Superior temporal gyrus (tissue), 1 donor: ENCODE measurements at regions not wholly inside any gene's neighbourhood (a gene's known extent, or its start where the extent isn't known, plus 50 kb on each side); places are given as distances from the start of the nearest gene placed in this dataset.

Experiments
- DNase-seq: peaks from one replicate; pipeline ENCODE4 v3.0.0-alpha.2; 2016; ENCODE audit errors: extremely low spot score

DNA sequence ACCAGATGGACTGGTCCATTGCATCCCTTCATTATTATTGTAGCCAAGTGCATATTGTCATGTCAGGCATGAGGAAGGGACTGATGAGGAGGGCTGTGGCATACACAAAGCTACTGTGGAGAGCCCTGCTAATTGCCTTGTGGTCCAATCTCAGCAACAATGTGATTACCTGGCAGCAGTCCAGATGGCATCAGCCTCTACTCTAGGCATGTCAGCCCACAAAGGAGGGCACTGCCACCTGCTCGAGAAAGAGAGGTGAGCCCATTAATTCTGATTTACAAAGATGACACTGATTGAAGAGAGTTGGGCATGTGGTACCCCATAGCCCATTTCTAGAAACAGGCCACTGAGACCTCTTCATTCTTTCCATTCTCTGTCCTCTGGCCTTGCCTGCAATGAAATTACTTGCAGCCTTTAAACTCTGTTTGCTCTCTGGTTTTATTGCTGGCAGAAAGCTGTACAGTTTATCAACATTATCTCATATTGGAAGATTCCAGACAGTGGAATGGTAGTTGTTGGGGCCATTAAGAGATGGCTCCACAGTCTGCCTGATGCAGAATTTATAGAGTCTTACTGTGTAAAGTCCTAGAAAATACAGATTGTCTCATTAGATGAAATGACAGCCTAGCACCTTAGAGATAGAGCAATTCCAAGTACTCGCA is 307.7 kb downstream of the ARPP21 start:
- DNase-seq = no peak

DNA sequence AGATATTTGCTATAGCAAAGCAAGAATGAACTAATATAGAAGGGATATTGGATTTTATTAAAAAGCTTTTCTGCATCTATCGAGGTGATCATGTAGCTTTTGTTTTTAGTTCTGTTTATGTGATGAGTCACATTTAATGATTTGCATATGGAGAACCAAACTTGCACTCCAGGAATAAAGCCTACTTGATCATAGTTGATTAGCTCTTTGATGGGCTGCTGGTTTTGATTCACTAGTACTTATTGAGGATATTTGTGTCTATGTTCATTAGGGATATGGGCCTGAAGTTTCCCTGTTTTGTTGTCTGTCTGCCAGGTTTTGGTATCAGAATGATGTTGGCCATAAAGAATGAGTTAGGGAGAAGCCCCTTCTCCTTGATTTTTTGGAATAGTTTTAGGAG is 310.7 kb downstream of the ARPP21 start:
- no peak for DNase-seq

DNA sequence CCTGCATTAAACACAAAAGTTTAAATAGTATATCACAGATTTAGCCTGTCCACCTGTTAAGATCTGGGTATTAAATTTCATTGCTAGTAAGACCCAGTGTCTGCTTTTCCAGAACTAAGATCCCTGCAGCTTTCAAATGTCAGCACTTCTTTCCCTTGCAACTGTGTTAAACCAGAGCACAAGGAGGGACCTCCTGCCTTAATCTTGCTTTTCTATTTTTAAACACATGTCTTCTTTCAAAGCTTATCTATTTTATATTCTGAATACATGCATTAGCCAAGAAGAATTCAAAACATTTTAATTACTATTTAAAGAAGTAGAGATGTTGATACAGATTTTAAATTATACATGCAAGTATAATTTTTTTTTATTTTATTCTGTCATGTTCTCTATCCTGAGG is 315.1 kb downstream of the ARPP21 start:
- no peak for DNase-seq

DNA sequence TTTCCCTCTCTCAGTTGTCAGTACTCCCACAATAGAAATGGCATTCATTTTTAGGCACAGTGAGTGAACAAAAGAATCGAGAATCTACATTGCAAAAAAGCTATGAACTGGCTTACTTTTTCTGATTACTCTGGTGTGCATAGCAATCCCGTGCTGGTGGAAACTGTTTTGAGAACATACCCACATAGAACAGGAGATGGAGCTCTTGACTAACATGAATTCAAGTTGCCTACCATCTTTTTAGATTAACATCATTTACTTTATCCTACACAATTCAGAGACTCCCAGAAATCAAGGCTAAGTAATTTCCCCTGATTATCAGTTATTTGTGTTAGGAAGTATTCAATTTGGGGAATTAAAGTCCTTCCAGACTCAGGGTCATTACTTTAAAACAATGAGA is 326.6 kb downstream of the ARPP21 start:
- peak; percentile 79 for DNase-seq

DNA sequence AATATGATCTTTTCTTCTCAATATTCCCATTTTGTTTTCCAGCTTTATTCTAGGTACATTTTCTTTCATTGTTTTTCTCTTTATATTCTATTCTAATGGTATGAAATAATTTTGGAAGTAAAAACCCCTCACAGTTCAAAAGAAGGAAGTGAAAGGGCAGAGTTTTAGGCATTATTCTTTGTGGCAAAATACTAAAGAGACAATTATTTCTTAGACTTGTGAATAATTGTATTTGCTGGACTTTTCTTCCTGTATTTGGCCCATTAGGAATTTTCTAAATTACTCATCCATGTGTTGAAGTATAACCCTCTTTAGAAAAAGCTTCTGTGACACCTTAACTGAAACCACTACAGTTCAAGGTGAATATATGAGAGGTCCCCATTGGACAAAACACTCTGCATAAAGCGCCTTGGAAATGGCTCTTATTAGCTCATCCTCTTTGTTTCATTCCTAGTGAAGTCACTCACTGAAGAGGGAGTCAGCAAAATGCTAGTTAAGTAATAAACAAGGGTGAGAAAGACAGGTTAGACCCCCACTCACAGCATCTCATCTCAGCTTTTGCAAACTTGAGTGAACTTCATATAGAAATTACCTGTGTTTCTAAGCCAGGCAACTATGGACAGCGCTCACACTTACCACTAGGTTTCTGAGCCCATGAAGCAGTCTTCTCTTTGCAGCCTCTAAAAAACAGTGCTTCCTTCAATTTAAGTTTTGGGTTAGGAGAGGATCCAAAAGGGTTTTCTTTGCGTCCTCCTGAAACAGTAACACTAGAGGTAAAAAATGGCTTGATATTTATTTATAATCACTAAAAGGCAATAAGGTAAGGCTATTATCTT is 327.5 kb downstream of the ARPP21 start:
- no peak for DNase-seq

DNA sequence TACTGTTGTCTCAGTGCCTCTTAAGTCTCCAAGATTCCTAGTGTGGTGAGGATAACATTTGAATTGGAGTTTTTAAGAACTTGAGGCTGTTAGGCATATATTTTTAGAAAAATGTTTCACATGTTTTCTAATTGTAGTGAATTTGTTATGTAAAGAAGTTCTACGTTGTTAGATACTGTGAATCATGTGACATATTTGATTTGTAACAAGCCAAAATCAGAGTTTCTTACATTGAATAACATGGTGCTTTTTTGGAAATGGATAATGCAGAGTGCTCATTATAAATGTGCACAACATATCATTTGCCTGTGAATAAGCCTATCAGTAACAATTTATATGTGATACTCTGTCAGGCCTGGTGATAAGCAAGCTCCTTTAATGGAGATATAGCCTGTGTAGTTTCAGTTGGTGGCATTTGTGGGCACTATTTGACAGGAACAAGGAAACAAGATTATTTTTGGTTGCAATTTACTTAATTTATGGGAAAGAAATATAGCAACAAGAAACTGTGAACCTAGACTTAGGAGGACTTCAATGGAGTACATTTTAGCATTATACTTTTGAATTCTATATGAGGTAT is 328.8 kb downstream of the ARPP21 start:
- no peak for DNase-seq

DNA sequence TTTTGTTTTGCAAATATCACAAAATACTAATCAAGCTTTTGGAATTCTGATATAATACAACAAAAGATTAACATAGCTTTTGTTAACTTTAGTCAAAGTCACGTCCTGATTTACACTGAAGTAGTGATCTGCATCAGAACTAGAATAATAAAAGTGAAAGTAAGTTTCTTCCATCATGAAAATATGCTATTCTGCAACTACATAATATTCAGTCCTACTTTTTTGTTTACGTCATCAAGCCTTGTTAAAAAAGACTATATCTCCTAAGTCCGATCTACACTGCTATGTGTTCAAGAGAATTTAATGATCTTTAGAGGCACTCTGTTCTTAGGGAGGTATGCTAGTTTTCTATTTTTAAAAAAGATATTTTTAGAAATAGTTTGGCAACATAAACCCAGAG is 330.1 kb downstream of the ARPP21 start:
- DNase-seq = no peak

DNA sequence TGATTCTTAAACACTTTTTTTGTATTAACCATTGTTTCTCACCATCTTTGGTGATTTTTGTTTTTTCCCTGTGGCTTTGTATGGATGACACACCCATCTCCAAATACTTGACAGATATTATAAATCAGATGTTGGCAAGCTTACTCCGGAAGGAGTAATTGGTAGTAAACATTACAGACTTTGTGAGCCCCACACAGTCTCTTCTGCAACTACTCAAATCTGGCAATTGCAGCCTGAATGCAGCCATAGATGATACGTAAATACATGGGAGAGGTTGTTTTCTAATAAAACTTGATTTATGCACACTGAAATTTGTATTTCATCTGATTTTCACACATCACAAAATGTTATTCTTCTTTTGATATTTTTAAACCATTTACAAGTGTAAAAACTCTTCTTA is 331.5 kb downstream of the ARPP21 start:
- DNase-seq = no peak

DNA sequence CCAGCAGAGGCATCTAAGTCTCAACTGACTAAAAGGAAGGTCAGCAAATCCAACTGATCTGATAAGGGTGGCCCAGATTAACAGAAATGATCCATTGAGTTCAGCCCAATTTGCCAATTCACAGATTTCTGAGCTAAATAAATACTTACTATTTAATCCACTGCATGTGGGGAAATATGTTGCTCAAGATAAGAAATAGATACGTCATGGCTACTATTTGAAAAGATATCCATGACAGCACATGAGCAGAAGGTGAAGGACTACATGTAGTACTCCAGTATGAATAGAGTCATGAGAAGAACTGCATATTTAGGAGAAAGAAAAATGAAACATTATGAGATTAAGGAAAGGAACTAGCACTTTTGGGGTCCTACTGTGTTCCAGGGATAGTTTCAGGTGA is 332.4 kb downstream of the ARPP21 start:
- DNase-seq = no peak

DNA sequence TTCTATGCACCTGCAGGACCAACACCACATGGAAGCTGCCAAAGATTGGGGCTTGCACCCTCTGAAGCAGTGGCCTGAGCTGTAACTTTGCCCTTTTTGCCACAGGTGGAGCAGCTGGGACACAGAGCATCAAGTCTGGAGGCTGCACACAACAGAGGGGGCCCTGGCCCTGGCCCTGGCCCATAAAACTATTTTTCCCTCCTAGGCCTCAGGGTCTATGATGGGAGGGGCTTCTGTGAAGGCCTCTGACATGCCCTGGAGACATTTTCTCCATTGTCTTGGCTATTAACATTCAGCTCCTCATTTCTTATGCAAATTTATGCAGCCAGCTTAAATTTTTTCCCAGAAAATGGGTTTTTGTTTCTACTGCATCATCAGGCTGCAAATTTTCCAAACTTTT is 335.5 kb downstream of the ARPP21 start:
- no peak for DNase-seq

DNA sequence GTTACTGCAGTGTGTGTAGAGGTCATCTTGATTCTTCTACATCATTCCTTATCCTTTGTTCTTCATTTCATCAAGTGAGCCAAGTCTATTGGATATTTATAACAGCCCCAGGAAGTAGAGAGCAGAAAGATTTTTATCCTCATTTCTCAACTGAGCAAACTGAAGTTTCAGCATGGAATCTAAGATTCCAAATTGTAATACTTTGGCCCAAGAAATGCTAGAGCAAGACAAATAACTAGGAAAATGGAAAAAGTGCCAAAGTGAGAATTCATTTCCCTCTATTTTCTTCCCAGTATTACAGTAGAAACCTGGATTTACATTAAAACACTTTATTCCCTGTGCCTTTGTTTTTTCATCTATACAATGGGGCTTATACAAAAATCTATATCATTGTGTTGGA is 346.8 kb downstream of the ARPP21 start:
- DNase-seq = no peak

DNA sequence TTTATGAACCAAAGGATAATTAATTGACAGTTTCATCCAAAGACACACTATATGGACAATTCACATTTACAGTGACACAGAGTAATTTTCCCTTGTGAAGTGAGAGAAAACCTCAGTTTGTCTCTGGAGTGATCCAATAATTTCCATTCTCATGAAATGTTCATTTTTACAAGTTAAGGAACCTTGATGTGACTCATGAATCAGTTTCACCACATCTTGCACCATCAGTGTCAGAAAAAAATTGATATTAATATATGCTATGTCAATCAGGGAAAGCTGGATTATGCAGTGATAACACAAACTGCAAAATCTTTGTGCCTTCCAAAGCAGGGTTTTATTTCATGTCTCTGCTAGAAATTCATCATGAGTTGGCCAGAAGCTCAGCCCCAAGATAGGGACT is 348.1 kb downstream of the ARPP21 start:
- DNase-seq = no peak

DNA sequence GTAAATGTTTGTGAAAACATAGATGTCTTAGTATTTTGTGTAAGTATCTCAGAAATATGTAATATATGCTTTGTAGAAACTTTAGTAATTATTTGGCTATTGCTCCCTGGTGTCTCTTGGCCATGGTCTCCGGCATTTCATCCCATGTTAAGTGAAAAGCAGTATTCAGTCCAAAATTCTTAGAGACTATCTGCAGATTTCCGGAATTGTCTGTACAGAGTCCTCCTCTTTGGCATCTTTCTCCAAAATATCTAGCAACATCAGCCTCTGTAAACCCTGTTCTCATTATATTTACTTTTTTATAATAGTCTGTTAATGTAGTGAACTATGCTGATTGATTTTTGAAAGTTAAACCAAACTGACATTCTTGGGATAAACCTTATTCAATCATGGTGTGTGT is 352.7 kb downstream of the ARPP21 start:
- DNase-seq = no peak

DNA sequence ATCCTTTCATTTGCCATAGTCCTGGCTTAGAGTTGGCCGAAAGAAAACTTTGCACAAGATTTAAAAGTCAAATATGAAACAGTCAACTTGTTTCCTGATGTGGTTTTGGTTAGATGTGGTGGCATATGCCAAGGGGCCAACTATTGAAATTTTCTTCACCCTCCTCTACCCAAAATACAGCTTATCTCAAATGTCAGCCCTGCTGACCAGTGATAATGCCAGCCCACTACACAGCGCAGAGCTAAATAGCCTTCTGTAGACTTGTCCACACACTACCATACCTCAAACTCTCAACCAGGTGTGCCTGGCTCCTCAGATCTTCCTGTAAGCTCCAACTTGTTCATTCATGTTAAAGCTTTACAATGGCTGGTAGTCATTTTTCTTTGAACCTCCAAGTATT is 368.5 kb upstream of the STAC start:
- no peak for DNase-seq

DNA sequence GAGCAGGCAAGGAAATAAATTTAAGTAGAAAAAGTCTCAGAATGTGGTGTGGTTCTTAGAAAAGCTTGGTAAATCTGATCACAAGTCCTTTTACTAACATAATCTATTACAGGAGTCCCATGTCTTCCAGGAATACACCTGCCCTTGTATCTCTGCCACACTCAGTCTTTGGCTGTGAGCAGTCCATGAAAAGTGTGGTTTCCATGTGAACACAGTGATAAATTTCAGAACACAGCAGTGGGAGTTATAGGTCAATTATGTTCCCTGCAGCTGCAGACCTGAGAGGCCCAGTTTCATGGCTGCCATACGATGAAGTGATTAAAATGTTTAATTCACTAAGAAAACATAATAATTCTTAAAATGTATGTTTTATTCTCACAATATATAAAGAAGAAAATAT is 366.9 kb upstream of the STAC start:
- DNase-seq = no peak

DNA sequence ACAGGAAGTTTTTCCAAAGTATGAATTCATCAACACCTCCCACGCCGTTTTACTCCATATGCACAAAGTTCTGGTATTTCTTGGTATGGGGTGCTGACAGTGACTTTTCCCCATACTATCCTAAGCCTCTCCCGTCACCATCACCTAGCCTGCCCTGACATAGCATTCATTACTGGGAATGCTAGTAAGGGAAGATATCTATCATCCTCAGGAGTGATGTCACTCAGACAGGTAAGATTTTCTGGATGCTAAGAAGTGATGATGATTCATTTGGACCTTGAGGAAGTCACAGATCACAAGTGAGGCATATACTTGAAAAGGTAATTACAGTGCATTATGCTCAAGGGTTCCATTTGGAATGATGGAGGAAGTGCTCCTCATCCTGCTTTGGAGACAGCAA is 355.1 kb upstream of the STAC start:
- no peak for DNase-seq

DNA sequence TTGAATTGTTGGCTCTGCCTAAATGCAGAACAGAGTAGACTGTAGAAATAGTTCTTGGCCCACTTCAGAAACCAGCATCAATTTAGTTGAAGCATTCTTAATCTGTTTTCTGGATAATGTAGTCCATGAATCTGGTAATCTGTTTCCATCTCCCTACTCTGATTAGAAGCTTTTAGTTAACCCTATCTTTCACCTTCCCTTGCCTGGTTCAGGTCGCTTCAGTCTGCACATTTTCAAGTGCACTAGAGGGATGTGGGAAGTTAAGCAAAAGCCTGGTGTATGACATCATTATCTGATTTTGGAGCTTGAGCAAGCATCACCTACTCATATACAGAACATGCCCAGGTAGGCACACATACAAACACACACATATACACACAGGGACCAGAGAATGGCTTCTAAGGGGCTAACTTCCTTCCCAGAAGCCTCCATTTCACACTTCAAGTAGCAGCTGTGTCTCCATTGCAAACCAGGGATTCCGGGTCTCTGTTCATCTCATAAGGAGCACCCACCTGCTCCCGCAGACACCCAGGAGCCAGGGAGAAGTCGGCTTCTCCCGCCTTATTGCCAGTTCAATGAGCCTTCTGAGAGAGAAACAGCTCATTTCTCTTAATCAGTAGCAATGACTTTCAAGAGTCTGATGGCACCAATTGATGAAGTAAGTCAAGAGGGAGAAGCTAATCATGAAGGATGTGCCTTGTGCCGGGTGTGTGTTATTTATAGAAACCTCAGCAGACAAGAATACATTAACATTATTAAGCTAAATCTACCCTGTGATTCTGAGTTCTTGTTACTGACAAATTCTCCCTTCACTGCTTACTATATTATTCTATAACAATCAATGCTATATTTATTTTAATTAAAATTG is 347.9 kb upstream of the STAC start:
- no peak for DNase-seq

DNA sequence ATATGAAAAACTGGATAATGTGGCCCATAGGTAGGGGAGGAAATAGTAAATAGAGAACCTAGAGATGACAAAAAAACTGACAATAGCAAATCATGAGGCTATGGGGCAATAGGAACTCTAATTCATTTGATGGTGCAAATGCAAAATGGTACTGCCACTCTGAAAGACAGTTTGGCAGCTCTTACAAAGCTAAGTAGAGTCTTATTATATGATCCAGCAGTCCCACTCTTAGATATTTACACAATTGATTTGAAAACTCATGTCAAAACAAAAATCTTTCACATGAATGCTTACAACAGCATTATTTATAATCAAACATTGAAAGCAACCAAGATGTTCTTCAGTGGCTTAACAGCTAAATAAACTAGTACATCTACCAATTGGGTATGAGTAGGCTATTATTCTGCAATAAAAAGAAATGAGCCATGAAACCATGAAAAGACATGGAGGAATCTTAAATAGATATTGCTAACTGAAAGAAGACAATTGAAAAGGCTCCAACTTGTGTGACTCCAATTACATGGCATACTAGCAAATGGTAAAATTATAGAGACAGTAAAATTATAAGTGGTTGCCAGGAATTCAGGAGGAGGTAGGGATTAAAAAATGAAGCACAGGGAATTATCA is 321.8 kb upstream of the STAC start:
- DNase-seq = no peak

DNA sequence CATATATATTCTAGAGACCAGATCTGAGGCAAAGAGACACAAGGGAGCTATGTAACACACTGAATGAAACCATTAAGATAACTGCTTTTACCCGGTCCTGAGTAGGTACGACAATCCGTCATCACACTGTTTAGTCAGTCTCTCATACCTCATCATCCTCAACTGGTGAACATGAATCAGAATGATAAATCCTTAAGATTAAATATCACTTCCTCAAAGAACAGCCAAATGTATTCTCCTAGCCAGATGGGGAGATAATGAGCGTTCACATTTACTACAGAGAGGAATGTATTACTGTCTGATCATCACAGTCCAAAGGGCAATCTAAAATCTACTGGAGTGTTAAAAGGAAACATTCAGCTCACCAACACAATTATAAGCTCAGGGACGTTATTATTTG is 319.4 kb upstream of the STAC start:
- DNase-seq = no peak

DNA sequence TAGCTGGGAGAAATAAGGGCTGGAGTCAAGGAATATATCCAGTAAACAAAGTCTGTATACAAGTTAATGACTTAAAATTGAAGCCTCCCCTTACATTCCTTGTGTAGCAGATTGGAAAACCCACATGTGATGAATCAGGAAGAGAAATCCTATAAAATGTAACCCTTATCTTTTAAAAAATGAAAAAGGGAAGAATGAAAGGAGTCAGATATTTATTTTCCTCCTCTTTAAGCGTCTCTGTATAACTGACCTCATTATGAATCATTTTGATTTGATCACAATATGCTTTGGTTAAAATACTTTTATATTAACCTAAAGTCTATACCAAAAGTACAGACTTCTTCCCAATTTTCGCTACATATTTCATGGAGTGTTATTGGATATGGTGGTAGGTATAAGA is 316.3 kb upstream of the STAC start:
- DNase-seq = no peak

DNA sequence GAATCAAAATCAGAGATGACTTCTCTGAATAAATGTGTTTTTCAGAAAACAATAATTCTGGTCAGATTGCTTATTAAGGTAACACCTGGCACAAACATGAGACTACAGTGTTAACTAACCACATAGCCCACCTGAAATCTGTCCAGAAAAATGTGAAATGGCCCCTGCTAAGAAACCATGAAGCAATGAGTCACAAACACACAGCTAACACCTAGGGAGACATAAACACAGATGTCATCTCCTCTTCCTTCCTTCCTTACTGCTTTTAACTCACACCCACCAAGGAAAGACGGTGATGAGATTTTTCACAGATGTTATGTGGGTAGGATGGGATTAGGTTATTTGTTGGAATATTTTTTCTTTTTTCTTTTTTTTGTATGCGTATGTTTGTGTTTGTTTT is 315.0 kb upstream of the STAC start:
- DNase-seq = no peak

DNA sequence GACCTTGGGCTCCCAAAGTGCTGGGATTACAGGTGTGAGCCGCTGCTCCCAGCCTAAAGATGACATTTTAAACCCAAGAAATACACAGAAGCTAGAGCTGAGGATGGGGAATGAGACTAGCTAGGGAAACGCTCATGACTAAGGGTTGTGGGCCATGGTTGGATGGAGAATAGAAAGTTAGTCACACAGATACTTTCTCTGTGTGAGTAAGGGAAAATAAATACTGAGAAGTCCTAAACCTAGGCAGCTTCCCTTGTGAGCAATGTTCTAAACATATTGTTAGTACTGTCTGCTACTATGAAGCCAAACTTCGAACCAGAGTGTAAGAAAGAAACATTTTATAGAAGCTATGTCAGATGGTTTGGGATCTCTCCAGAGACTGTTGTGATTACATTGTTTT is 304.8 kb upstream of the STAC start:
- no peak for DNase-seq
